Neutrophil (primary cell): ENCODE measurements at regions not wholly inside any gene's neighbourhood (a gene's known extent, or its start where the extent isn't known, plus 50 kb on each side); places are given as distances from the start of the nearest gene placed in this dataset.

ENCODE experiments used
- H3K27ac ChIP-seq: fragments of 200-600 bp; sonication (generic); 2 replicates; pipeline ENCODE4 v1.5.1; 2016; ENCODE audit warnings: mild to moderate bottlenecking, moderate library complexity
- H3K27me3 ChIP-seq: fragments of 200-600 bp; sonication (generic); 2 replicates; pipeline ENCODE4 v1.6.0; 2016; ENCODE audit warnings: mild to moderate bottlenecking
- H3K36me3 ChIP-seq: fragments of 200-600 bp; sonication (generic); 2 replicates; pipeline ENCODE4 v1.5.1; 2017
- H3K4me1 ChIP-seq, 2 experiments: fragments of 200-600 bp in 1 of 2; sonication (generic) in 1 of 2; 1 replicate in 1 of 2; 2 replicates in 1 of 2; pipeline versions ENCODE4 v1.5.1 to v1.6.1; 2013 to 2016; ENCODE audit warnings: low read depth in 1 of 2, low read length in 1 of 2, mild to moderate bottlenecking in 1 of 2, moderate library complexity in 1 of 2; ENCODE audit not compliant: control insufficient read depth in 1 of 2, insufficient read depth in 1 of 2
- H3K4me3 ChIP-seq, 2 experiments: fragments of 200-600 bp in 1 of 2; sonication (generic) in 1 of 2; 1 replicate in 1 of 2; 2 replicates in 1 of 2; pipeline ENCODE4 v1.5.1; 2013 to 2016; ENCODE audit warnings: low read depth in 1 of 2, low read length in 1 of 2, mild to moderate bottlenecking in 1 of 2, moderate library complexity in 1 of 2
- H3K9me3 ChIP-seq: fragments of 200-600 bp; sonication (generic); 2 replicates; pipeline ENCODE4 v1.5.1; 2016
- TF ChIP-seq, protein P1 (sequence below): fragments of 200-600 bp; sonication (generic); IDR thresholded peaks from 2 replicates; pipeline ENCODE4 v1.5.1; 2016; ENCODE audit warnings: antibody characterized with exemption

DNA sequence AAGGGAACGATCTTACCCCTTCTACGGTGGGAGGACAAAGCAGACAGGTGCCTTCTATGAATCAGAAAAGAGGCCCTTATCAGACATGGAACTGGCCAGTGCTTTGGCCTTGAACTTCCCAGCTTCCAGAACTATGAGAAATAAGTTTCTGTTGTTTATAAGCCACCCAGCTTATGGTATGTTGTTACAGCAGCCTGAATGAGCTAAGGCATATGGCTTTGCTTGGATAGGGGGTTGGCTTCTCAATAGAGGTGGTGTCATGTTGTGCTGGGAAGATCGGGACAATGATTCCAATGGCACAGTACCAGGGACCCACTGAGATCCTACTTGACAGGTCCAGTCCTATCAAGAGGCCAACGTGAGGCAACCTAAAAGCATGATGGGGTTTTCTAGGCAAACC is 183.4 kb upstream of the BMPER start:
- Histone ChIP-seq H3K4me3 (no peak overlapping the region), H3K9me3 (no peaks in the 10 kb centered on the region), H3K27me3 (no peaks in the 10 kb centered on the region), H3K36me3 (no peaks in the 10 kb centered on the region), H3K4me1 (no peaks in the 10 kb centered on the region), H3K27ac (no peak overlapping the region)
- TF ChIP-seq, protein P1, sequence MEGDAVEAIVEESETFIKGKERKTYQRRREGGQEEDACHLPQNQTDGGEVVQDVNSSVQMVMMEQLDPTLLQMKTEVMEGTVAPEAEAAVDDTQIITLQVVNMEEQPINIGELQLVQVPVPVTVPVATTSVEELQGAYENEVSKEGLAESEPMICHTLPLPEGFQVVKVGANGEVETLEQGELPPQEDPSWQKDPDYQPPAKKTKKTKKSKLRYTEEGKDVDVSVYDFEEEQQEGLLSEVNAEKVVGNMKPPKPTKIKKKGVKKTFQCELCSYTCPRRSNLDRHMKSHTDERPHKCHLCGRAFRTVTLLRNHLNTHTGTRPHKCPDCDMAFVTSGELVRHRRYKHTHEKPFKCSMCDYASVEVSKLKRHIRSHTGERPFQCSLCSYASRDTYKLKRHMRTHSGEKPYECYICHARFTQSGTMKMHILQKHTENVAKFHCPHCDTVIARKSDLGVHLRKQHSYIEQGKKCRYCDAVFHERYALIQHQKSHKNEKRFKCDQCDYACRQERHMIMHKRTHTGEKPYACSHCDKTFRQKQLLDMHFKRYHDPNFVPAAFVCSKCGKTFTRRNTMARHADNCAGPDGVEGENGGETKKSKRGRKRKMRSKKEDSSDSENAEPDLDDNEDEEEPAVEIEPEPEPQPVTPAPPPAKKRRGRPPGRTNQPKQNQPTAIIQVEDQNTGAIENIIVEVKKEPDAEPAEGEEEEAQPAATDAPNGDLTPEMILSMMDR: no peak

DNA sequence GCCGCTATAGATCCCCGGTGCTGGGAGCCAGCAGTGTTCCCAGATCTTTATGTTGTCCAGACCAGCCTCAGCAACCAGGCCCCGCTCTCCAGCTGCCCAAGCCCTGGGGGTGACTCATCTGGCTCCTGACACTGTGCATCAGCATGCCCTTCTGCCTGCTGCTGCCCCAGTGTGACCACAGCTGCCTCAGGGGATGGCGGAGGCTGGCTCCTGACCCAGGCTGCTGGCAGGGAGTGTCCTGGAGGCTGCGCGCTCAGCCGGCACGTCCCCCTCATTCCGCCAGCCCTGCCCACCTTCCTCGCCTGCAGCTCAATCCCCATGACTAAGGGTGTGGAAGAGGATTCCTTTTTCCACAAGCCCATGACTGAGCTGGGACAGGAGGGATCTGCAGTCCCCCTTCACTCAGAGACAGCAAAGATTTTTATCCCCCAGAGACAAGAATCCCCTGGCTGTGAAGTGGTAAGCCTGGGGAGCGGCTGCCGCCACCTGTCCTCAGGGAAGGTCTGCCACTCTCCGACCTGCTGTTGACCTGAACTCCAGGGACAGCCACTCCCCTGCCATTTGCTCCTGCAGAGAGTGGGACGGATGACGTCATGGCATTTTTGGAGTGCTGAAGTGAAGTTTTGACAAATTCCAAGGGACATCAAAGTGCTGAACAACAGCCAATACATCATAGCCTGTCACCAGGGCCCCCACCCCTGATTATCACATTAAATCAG is 182.8 kb upstream of the BMPER start:
- H3K27me3 ChIP-seq: no peaks in the 10 kb centered on the region
- no peak overlapping the region for H3K27ac ChIP-seq
- no peaks in the 10 kb centered on the region for H3K9me3 ChIP-seq
- no peaks in the 10 kb centered on the region for H3K36me3 ChIP-seq
- TF ChIP-seq, protein P1: no peak
- H3K4me1 ChIP-seq: no peaks in the 10 kb centered on the region
- no peak overlapping the region for H3K4me3 ChIP-seq

DNA sequence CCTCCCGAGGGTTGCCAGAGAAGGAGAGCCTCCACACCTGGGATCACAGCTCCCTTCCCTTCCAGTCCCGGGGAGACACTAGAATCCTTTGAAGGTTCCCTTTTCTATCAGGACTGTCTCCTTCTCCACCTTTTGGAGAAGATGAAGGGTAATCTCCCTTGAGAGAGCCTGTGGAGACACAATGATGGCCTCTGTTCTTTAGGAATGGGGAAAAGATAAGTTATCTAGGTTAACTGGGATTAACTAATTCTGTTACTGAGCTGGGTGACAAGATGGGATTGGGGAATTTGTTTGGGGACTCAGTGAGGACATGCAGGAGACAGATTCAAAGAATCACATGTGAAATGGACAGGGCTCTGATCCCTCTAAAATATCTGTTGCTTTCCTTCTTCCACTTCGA is 181.1 kb upstream of the BMPER start:
- H3K27ac ChIP-seq: no peak overlapping the region
- no peaks in the 10 kb centered on the region for H3K4me1 ChIP-seq

DNA sequence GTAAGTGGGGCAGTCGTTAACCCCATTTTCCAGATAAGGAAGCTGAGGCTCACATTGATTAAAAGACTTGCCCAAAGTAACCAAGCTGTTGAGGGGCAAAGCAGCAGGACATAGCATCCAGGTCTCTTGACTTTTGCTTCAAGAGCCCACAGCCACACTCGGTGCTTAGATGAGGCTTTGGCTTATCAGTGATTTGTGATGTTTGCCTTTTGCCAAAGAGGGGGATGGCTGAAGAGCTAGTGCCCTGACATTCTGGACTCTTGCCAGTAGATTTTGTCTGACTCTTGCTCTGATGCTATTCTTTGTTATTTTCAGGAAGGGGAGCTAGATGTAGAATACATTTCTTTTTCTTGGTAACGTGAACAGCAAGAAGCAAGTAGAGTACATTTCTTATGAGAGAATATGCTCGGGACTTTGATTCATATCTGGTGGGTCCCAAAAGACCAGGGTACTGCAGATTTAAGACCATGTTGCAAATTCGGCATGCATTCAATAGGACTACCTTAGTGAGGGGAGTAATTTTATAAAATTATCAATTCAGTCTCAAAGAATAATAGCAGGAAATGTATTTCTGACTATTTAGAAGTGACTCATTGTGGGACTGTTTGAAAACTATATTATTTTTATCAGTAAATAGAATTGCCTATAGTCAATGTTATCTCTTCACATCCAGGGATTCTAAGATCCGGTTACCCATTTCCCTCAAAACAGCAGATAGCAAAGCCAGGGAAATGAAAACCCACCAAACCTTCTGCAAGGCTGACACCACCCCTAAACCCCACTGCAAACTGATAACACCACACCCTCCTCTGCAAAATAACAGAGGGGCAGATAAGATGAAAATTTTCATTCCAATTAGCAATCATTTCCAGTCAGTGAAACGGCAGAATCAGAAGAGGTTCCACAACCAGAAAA is 180.0 kb upstream of the BMPER start:
- TF ChIP-seq, protein P1: no peak

More for the DNA sequence above, 181.1 kb upstream of the BMPER start:
- H3K9me3 ChIP-seq: no peaks in the 10 kb centered on the region
- TF ChIP-seq, protein P1: no peak
- no peak overlapping the region for H3K4me3 ChIP-seq
- no peaks in the 10 kb centered on the region for H3K36me3 ChIP-seq
- H3K27me3 ChIP-seq: no peaks in the 10 kb centered on the region

DNA sequence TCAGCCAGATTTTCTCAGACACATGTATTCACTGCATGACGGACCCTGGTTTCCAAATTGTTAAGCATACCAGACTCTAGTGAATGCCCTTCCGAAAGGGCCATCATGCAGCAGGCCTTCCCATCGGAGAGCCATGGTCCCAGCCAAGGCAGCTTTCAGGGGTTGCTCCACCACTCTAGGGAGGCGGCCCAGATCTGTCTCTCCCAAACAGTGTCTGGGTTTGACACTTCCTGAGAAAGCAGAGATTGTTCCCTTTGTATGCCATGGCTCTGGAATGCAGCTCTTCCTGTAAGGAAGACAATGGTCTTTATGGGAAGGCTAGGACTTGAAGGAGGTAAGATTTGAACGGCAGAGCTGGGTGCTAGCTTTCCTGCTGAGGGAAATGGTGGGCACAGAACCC is 178.8 kb upstream of the BMPER start:
- no peak overlapping the region for H3K27ac ChIP-seq
- H3K9me3 ChIP-seq: no peaks in the 10 kb centered on the region
- H3K4me3 ChIP-seq: no peak overlapping the region
- no peaks in the 10 kb centered on the region for H3K27me3 ChIP-seq
- no peaks in the 10 kb centered on the region for H3K36me3 ChIP-seq
- no peaks in the 10 kb centered on the region for H3K4me1 ChIP-seq
- TF ChIP-seq, protein P1: no peak

More for the DNA sequence above, 180.0 kb upstream of the BMPER start:
- Histone ChIP-seq H3K9me3 (no peaks in the 10 kb centered on the region), H3K4me1 (no peaks in the 10 kb centered on the region), H3K36me3 (no peaks in the 10 kb centered on the region), H3K27ac (no peak overlapping the region), H3K27me3 (no peaks in the 10 kb centered on the region), H3K4me3 (no peak overlapping the region)
